NCI-H69 (cell line): ENCODE measurements at regions not wholly inside any gene's neighbourhood (a gene's known extent, or its start where the extent isn't known, plus 50 kb on each side); places are given as distances from the start of the nearest gene placed in this dataset.

ENCODE experiments used
- DNase-seq: peaks from one replicate; lab custom pipeline; 2025; lab: John Stamatoyannopoulos, UW

DNA sequence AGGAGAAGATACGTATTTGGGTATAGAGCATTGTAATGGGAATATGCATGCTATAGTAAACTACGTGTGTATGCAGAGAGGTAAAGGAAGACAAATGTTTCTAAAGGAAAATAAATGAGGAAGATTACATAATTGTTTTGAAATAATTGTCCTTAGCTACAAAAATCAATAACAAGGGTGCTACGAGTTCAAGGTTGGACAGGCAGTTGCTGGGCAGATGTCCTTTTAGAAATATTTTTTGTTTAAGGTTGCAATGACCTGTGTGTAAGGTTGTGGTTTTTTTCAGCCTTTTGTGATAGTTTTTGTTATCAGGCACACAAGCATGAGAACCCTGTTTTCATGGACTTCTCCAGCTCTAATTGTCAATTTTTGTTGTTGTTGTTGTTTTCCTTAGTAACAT is 1304.1 kb upstream of the CHAC2 start:
- DNase-seq: no peak

DNA sequence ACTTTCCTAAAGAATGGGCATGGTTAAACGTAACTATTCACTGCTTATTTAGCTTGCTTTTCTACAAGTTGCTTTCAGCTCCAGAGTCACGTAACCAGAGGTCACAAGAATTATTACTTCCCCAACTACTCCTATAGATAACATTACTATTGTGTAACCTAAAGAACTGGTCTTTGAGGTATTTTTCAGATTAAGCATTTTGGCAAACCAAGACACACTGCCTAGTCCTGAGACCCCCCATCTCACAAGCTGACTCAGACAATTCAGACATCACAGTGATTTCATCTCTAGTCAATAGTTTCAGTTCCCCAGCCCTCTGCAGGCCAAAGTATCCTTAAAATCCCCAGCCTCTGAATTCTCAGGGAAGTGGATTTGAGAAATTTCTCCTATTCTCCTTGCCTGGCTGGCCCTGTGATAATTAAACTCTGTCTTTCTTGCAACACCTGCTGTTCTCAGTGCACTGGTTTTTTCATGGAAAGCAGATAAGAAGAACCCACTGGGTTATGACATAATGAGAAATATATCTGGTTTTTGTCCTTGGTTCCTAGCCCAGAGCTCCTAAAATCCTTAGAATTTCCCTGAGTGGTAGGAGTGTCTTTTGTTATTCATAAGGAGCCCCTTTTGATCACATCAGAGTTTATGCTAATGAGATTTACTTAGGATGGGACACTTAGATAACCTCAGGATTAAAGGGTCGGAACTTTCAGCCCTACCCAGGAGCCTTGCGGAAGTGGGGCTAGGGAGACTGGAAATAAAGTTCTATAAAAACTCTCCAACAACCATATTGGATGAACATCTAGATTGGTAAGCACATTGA is 1310.8 kb upstream of the CHAC2 start:
- DNase-seq: no peak

DNA sequence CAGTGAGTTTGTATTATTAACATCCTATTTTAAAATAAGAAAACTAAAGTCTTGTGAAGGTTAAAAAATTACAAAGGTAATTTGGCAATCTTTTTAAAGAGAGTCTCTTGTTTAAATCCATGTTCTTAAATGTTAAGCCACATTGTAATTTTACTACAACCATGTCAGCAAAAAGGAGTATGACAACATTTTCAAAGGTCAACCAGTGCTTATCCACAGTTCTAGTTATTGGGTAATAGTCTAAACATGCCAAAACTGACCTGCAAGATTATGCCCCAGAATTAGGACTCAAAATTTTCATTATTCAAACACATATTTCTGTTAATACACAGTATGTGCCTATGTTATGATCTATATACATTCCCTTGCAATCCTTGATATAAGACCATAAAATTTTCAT is 1312.6 kb upstream of the CHAC2 start:
- no peak for DNase-seq

DNA sequence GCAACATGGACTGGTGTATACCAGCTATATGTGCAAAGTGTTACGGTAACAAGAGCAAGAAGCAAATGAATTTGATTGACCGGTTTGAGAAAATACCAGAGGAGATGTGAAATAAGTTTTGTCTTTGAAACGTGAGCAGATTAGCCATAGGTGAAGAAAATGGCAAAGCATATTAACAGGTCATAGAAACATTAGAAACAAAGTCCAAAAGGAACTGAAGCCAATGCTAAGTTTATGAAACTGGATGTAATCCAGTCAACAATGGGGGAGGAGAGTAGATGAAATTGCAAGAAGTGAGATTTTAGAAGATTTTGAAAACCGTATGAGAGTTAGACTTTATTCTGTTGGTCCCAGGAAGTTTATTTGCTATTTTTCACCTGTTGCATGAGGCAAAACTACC is 1315.4 kb upstream of the CHAC2 start:
- DNase-seq: no peak

DNA sequence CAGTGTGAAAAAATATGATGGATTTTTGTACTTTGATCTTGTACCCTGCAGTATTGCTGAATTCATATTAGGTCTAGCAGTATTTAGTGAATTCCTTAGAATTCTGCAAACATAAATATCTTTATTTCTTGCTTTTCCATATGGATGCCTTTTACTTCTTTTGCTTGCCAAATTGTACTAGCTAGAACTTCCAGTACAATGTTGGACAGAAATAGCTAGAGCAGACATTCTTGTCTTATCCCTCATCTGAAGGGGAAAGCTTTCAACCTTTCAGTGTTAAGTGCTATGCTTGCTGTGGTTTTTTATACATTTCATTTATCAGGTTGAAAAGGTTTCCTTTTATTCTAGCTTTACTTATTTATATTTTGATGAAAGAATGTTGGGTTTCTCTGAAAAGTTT is 1321.9 kb upstream of the CHAC2 start:
- DNase-seq: no peak

DNA sequence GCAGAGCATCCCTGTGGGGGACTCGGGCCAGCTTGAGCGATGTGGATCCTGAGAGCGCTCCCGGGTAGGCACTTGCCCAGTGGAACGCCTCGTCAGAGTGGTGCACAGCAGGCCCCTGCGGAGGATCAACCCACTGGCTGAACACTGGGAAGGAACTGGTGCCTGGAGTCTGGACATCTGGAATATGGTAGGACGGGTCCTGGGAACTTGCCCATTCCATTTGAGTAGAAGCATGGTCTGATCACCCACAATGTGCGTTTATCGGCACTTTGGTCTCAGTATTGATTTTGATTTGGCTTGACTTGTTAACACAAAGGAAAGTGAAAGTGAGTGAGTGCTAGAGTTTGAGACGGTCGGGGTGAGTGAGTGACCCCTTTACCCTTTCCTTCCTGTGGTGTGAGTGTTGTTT is 1336.2 kb upstream of the CHAC2 start:
- no peak for DNase-seq

DNA sequence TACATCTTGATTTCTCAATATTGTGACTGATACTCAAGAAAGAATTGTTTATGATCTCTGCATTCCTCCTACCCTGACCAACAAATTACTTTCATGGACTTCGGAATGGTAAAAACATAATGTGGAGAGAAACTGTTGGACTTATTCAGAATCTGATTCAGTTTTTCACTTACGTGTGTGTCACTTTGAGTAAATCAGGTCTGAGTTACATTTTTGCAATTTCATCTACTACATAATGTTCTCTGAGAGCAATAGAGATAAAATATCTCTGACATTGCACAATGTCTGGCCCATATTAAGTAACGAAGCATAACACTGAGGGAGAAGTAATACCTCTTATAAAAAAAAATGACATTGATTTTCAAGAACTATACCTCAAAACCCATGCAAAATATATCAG is 1337.9 kb upstream of the CHAC2 start:
- DNase-seq: no peak

DNA sequence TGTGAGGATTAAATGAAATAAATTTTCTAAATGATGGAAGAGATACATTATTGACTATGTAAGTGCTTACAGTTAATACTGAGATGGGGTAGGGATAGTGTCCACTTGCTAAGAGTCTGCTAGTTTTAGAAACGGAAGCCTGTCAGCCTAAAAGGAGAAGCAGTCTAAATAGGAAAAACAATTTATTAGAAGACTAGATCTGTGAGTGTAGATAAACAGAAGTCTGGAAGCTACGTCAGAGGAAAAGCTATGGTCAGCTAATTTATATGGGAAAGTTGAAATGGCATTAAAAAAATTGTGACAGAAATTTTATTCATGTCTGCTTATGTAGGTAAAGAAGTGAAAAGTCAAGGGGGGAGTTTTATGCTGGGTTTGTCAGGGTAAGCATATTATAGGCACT is 1338.4 kb upstream of the CHAC2 start:
- no peak for DNase-seq

DNA sequence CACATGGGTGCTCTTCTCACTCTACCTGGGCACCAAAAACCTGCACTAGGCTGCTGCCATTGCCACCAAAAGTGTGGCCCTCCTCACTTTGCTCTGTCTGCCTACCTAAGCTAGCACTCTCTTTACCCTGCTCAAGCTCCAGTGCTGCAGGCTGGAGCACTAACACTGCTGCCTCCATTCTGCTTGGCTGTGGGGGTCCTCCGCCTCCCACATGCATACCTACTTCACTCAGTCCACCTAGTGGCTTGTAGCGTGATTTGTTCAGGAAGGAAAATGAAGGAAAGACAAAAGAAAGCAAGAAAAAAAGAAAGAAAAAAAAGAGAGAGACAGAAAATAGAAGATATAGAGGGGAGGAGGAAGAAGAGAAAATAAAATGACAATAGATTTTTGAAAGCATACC is 1339.4 kb upstream of the CHAC2 start:
- no peak for DNase-seq

DNA sequence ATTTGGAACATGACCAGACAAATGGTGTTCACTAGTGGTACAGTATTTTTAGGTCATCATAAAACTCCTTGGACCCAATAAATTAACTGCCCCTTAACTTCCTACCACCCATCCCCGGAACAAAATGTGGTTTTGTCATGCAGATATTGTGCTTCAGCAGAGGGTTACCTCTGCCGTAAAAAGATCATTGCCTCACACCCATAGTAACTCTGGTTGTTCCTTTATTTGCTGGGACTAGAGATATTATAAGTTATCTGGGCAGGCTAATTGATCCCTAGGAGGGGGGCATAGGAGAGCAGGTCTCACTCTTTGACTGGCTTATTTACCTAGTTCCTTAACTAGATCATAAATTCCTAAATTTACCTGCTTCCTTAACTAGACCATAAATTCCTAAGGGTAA is 1343.9 kb upstream of the CHAC2 start:
- no peak for DNase-seq

DNA sequence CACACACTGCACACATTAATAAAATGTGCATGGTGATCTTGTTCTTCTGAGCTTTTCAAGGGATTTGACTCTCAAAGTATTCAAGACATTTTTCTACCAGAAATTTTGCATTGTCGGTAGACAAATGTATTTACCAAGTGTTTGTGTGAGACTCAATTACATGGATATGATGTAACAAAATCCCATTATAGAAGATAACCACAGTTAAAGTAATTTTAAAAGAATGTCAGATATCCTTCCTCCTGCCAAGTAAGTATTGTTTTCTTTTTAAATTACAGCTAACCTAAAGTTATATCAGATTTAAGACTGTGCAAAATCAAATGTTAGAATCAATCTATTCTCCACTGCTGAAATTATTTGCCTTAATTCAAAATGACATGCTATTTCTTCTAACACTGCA is 1344.5 kb upstream of the CHAC2 start:
- DNase-seq: no peak

DNA sequence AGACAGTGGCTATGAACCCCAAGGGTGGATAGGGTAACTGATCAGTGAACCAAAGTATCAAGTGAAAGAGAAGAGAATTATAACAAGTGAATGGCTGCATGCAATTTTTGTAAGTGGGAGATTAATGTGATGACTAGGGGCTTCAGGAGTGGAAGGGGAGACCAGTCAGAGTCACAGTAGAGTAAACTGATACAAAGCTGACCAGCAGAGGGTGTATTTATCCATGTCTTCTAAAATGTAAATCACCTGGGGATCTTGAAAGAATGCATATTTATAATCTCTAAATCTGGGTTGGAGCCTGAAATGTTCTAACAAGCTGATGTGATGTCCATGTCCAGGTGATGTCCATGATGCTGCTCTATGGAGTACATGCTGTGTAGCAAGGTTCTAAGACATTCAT is 1351.3 kb upstream of the CHAC2 start:
- peak; percentile 20 for DNase-seq

DNA sequence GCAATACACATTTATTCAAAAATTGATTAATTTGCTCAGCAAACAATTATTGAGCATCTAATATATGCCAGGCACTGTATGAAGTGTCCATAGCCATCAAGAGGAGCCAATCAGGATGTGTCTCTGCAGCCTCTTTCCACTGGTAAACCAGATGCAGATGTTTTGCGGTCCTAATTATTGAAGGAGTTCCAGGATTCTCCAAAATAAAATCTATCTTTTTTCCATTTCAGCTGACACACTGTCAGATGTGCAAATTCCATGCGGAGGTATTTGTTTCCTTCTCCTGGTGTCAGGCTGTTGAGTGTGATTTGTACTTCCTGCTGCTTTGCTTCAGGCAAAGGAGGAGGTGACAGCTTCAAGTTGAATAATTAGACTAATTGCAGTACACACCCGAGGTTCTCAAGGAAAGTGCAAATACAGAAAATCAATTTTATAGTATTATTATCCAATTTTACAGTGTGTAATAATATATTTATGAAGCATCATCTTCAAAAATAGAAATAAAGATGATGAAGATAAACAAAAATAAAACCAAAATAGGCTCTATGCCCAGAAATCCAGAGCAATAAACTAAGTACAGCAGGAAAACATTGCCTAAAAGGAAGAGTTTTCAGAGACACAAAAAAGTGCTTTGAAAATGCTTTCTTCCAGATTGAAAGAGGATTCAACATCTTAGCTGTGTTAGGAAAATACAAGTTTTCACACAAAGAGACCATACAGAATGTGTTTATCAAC is 1352.9 kb upstream of the CHAC2 start:
- peak; percentile 57 for DNase-seq

DNA sequence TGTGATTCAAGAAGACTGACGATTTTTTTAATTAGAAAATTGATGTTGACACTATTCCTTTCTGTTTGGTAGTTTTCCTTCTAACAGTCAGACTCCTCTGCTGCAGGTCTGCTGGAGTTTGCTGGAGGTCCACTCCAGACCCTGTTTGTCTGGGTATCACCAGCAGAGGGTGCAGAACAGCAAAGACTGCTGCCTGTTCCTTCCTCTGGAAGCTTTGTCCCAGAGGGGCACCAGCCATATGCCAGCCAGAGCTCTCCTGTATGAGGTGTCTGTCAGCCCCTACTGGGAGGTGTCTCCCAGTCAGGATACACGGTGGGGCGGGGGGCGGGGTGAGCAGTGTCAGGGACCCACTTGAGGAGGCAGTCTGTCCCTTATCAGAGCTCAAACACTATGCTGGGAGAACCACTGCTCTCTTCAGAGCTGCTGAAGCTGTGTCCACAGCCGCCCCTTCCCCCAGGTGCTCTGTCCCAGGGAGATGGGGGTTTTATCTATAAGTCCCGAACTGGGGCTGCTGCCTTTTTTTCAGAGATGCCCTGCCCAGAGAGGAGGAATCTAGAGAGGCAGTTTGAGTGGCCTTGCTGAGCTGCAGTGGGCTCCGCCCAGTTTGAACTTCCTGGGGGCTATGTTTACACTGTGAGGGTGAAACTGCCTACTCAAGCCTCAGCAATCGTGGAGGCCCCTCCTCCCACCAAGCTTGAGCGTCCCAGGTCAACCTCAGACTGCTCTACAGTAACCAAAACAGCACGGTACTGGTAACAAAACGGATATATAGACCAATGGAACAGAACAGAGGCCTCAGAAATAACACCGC is 1358.1 kb upstream of the CHAC2 start:
- peak; percentile 1 for DNase-seq

DNA sequence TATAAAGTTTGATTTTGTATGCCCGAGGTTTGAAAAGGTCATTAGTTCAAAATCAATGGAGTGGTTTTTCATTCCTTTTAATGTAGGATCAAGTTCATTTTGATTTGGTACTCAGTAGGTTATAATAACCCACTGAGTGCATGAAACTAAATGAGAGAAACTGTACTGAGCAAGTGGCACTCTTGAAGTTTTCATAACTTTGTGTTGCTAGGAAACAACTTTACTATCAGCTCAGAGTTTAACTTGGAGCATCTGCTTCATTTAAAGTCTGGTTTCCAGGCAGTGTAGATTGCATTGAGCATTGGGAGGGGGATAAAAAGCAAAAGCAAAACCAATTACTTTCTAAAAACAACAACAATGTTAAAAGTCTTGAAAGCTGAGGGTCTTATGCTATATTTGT is 1361.6 kb upstream of the CHAC2 start:
- no peak for DNase-seq

DNA sequence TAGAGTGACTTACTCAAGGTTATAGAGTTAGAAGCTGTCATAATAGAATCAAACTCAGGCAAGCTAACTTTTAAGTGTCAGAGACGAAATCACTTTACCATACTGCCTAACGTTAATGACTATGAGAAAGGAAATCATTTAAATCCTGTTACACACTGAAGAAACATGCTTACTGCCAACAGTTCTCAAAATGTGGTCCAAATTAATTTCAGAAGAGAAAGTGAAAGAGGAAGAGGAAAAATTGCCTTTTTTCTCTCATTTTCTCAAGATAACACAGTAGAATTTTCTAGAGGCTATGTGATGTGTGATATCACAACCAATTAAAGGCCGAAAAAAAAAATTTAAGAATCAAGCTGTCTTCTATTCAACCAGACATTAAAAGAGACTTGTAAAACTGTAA is 1362.7 kb upstream of the CHAC2 start:
- no peak for DNase-seq

DNA sequence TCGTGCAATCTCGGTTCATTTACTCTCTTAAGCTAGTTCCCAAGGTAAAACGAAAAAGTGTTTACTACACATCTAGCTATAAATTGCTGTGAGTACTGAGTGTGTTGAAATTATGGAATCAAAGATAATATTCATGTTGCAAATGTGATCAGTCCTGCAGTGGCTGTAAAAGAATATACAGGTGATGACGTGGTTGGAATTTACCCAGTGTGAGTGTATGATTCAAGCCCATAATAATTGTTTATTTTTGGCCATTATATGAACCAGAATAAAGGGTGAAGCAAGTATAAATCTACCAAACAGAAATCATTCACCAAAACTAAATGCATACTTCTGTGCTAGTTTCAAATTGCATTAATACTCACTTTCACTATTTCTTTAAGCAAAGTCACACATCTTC is 1363.6 kb upstream of the CHAC2 start:
- DNase-seq: no peak

DNA sequence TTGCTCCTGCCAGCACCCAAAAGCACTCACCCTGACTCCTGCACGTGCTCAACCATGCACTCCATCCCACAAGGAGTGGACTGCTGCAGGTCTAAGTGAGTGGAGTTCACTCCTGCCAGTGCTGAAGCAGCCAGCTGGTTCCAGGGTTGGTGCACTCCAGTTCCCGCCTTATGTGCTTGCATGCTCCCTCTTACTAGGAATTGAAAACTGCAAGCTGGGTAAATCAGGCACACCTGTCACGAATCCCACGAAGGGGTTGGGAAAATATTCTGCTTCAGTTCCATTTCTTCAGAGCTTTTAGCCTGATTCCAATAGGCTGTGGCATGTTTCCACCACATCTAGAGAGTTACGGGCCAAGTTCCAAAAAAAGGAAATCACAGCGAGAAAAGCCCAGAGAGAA is 1365.5 kb upstream of the CHAC2 start:
- no peak for DNase-seq

DNA sequence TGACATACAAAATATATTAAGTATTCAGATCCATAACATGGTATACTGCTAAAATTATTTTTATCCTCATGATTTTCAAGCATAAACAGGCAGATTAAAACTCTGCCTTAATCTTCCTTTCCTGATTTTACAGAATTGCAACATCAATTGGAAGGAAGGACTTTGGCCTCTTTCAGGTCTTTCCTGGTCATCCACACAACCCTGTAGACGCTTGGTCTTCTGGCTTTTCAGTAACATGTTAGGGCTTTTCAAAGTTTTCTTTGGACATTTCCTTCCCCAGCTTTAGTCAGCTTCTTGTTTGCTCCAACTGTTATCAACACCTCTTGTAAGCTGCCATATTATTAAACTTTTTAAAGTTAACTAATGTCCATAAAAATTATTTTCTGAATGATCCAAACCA is 1364.9 kb upstream of the NRXN1 start:
- no peak for DNase-seq

DNA sequence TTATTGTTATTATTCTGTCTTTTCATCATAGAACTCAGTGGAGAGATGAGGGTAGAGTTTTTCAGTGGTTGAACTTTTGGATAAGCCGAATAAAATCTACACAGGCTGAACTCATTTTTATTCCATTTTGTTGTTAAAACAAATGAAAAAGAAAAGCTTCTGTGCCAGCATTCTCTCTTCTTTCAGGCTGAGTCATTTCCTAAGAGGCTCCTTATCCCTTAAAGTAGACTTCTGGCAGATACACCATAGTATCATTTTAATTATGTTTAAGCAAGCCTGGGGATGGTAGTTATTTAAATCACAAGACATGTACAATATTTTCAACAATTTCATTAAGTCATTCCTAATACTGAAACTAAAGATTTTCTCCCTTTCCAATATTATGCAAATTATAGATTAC is 1364.0 kb upstream of the NRXN1 start:
- DNase-seq: no peak

DNA sequence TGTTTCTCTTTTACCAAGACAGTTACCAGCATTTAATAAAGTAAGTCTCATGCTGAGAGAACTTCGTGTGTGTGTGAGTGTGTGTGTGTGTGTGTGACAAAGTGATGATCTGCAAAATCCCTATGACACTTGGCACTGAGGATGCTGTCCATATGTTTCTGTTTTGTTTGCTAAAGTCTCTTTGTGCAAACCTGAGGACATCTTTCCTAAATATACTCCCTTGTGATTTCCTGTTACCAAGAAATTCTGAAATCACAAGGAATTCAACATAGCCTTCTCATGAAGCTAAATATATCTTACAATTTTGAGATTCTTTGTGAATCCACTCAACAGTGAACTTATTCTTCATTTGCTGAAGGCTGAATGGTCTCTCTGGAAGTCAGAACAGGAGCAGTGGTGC is 1359.7 kb upstream of the NRXN1 start:
- no peak for DNase-seq

DNA sequence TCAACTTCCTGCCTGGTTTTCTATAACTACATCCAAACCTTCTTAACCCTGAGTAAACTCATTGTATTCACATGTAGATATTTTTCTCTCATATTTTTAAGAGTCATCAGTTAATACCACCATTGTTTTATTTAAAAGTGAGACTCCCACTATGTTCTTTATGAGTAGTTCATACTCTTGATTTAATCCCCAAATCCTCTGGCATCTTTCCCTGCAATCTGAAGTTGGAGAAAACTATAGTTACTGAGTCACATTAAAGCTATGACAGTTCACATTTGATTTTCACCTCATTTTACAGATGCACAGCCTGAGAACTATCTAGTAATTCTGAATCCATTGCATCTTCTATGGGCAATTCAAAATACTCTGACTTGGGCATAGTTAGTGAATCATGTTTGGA is 1358.7 kb upstream of the NRXN1 start:
- no peak for DNase-seq
